Erythroblast (primary cell): ENCODE measurements at regions not wholly inside any gene's neighbourhood (a gene's known extent, or its start where the extent isn't known, plus 50 kb on each side); places are given as distances from the start of the nearest gene placed in this dataset.

Source experiments
- GATA1 ChIP-seq: IDR thresholded peaks from 2 replicates; pipeline ENCODE4 v1.6.1; 2011; ENCODE audit warnings: low read depth, mild to moderate bottlenecking, control low read depth, low read length, moderate library complexity
- POLR2A ChIP-seq: IDR thresholded peaks from 2 replicates; pipeline ENCODE4 v1.6.1; 2011; ENCODE audit warnings: mild to moderate bottlenecking, low read length

DNA sequence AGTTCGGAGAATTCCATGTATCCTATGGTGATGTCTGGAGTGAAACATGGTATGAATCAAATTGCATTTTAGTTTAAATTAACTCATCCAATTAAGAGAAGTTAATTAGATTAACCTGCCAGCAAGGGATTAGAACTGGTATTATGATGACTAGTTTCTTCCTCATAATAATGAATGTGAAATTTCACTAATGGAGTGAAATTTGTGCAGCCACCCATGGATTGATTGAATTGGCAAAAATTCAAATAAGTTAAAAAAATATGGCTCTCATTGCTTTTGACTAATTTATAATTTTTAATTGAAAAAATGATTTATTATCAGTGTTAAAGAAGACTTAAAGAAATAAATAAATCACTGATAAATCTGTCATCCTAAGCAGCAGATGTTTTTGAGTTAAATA is 232.0 kb downstream of the KCNRG start:
- no peak for TF ChIP-seq POLR2A
- TF ChIP-seq GATA1 = no peak
